ENCODE measurements at regions not wholly inside any gene's neighbourhood (a gene's known extent, or its start where the extent isn't known, plus 50 kb on each side); places are given as distances from the start of the nearest gene placed in this dataset.

DNA sequence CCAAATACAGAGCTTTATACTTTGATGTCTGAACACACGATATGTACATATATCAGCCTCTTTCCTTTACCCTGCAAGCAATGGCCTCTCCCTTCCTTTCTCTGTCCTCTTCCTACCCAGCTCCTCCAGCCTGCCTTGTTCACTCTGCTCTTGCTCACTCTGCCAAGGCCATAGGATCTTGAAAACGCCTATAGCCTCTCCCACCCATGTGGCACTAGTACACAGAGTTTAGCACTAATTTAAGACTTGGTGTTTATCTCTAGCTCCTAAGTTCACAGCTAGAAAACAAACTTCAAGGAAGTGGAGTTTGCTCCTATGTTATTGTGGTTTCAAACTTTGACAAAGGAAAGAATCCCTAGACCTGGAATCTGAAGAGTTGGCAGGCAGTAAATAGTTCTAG is 225.0 kb upstream of the RUNX1 start:
- H3K36me3 ChIP-seq (ENCODE audit: control insufficient read depth in 2 of 2, extremely low read depth in 1 of 2, insufficient read depth in 2 of 2, low read length in 2 of 2): no peaks in the 10 kb centered on the region
- ChIA-PET POLR2A (no interaction called here), CTCF (no interaction called here)
- H3K27me3 ChIP-seq (ENCODE audit: control insufficient read depth in 2 of 2, insufficient read depth in 2 of 2, low read length in 2 of 2): no peaks in the 10 kb centered on the region
- H3K9me1 ChIP-seq (replicated peaks; ENCODE audit: control insufficient read depth, extremely low read depth, insufficient read depth, low read length): no peaks in the 10 kb centered on the region
- H3K4me1 ChIP-seq (ENCODE audit: control insufficient read depth, extremely low read depth, insufficient read depth, low read length): no peaks in the 10 kb centered on the region
- DNase-seq (ENCODE audit: low read depth, low spot score): no peak
- no peaks in the 10 kb centered on the region for H4K20me1 ChIP-seq (replicated peaks; ENCODE audit: control insufficient read depth, extremely low read depth, insufficient read depth, low read length)
- no peak overlapping the region for H3K4me2 ChIP-seq (ENCODE audit: insufficient read depth, low read length)
- H3K27ac ChIP-seq (ENCODE audit: insufficient read depth, low read depth, low read length): no peak overlapping the region
- intact Hi-C loops (cut with micrococcal nuclease): no loop called here
- no peak for FAIRE-seq
- no peaks in the 10 kb centered on the region for H3K79me2 ChIP-seq (ENCODE audit: control insufficient read depth, insufficient read depth, low read length)
- H3K4me3 ChIP-seq (replicated peaks in 1 of 3; ENCODE audit: insufficient read depth in 1 of 3, low read depth in 1 of 3, low read length in 3 of 3): no peak overlapping the region
- H2AFZ ChIP-seq (ENCODE audit: low read depth, low read length): no peak overlapping the region
- no peak for TF ChIP-seq POLR2AphosphoS5 (IDR thresholded peaks at IDR 0.05; ENCODE audit: insufficient read depth, low read depth, low read length)
- TF ChIP-seq JUN (IDR thresholded peaks at IDR 0.05; ENCODE audit: borderline replicate concordance, insufficient read depth, insufficient read length, low read depth): no peak
- TF ChIP-seq, protein P1, sequence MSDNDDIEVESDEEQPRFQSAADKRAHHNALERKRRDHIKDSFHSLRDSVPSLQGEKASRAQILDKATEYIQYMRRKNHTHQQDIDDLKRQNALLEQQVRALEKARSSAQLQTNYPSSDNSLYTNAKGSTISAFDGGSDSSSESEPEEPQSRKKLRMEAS (IDR thresholded peaks at IDR 0.05; ENCODE audit: insufficient read depth, insufficient read length): no peak
- TF ChIP-seq EZH2 (IDR thresholded peaks at IDR 0.05; ENCODE audit: borderline replicate concordance, low read depth, low read length, severe bottlenecking): no peak
- TF ChIP-seq, protein P2, sequence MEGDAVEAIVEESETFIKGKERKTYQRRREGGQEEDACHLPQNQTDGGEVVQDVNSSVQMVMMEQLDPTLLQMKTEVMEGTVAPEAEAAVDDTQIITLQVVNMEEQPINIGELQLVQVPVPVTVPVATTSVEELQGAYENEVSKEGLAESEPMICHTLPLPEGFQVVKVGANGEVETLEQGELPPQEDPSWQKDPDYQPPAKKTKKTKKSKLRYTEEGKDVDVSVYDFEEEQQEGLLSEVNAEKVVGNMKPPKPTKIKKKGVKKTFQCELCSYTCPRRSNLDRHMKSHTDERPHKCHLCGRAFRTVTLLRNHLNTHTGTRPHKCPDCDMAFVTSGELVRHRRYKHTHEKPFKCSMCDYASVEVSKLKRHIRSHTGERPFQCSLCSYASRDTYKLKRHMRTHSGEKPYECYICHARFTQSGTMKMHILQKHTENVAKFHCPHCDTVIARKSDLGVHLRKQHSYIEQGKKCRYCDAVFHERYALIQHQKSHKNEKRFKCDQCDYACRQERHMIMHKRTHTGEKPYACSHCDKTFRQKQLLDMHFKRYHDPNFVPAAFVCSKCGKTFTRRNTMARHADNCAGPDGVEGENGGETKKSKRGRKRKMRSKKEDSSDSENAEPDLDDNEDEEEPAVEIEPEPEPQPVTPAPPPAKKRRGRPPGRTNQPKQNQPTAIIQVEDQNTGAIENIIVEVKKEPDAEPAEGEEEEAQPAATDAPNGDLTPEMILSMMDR (IDR thresholded peaks at IDR 0.05; ENCODE audit: extremely low read depth in 1 of 2, insufficient read depth in 1 of 2, low read depth in 1 of 2, low read length in 2 of 2): no peak
- BruUV-seq (replicated peaks): no TSS peak
- dilution Hi-C loops (cut with MboI; ENCODE audit: extremely low pct_ligation_motif_present, low sequenced_read_pairs): no loop called here
- no peaks in the 10 kb centered on the region for H3K9me3 ChIP-seq (replicated peaks; ENCODE audit: control insufficient read depth, insufficient read depth, low read length)
- H3K9ac ChIP-seq (replicated peaks; ENCODE audit: extremely low read depth, insufficient read depth, low read length): no peak overlapping the region

DNA sequence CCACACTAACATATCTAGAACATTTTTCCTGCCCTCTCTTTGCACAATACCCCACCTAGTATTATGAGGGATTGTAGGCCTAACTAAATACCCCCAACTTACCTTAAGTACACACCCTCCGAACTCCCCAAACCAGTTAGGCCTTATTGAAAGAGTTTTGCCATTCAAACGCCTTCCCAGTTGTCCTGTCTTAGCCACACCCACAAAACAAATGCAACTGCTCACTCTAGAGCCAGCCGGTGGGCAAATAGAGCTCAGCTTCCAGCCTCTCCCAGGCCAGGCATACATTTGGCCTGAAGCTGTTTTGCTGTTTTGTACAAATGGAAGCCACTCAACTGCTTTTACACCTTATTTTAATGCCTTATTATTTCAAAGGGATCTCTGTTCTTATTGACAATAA is 224.2 kb upstream of the RUNX1 start:
- no peaks in the 10 kb centered on the region for H3K36me3 ChIP-seq (ENCODE audit: control insufficient read depth in 2 of 2, extremely low read depth in 1 of 2, insufficient read depth in 2 of 2, low read length in 2 of 2)
- BruUV-seq (replicated peaks): no TSS peak
- no peaks in the 10 kb centered on the region for H3K9me3 ChIP-seq (replicated peaks; ENCODE audit: control insufficient read depth, insufficient read depth, low read length)
- no peak overlapping the region for H3K27ac ChIP-seq (ENCODE audit: insufficient read depth, low read depth, low read length)
- H4K20me1 ChIP-seq (replicated peaks; ENCODE audit: control insufficient read depth, extremely low read depth, insufficient read depth, low read length): no peaks in the 10 kb centered on the region
- FAIRE-seq (no peak), DNase-seq (ENCODE audit: low read depth, low spot score) (no peak)
- H3K79me2 ChIP-seq (ENCODE audit: control insufficient read depth, insufficient read depth, low read length): no peaks in the 10 kb centered on the region
- H3K4me3 ChIP-seq (replicated peaks in 1 of 3; ENCODE audit: insufficient read depth in 1 of 3, low read depth in 1 of 3, low read length in 3 of 3): no peak overlapping the region
- ChIA-PET POLR2A (no interaction called here), CTCF (no interaction called here)
- dilution Hi-C loops (cut with MboI; ENCODE audit: extremely low pct_ligation_motif_present, low sequenced_read_pairs): no loop called here
- no peak overlapping the region for H3K4me2 ChIP-seq (ENCODE audit: insufficient read depth, low read length)
- no peaks in the 10 kb centered on the region for H3K9me1 ChIP-seq (replicated peaks; ENCODE audit: control insufficient read depth, extremely low read depth, insufficient read depth, low read length)
- TF ChIP-seq POLR2AphosphoS5 (IDR thresholded peaks at IDR 0.05; ENCODE audit: insufficient read depth, low read depth, low read length) (no peak), EZH2 (IDR thresholded peaks at IDR 0.05; ENCODE audit: borderline replicate concordance, low read depth, low read length, severe bottlenecking) (no peak), POLR2A (IDR thresholded peaks at IDR 0.05; ENCODE audit: low read depth, low read length) (no peak), JUN (IDR thresholded peaks at IDR 0.05; ENCODE audit: borderline replicate concordance, insufficient read depth, insufficient read length, low read depth) (no peak), FOS (IDR thresholded peaks at IDR 0.05; ENCODE audit: borderline replicate concordance, insufficient read depth, low read length) (no peak), GATA2 (IDR thresholded peaks at IDR 0.05; ENCODE audit: insufficient read depth, insufficient read length, low read depth, low read length) (no peak)
- TF ChIP-seq, protein P1 (IDR thresholded peaks at IDR 0.05; ENCODE audit: insufficient read depth, insufficient read length): no peak
- TF ChIP-seq, protein P2 (IDR thresholded peaks at IDR 0.05; ENCODE audit: extremely low read depth in 1 of 2, insufficient read depth in 1 of 2, low read depth in 1 of 2, low read length in 2 of 2): no peak
- H3K4me1 ChIP-seq (ENCODE audit: control insufficient read depth, extremely low read depth, insufficient read depth, low read length): no peaks in the 10 kb centered on the region
- no peak overlapping the region for H3K9ac ChIP-seq (replicated peaks; ENCODE audit: extremely low read depth, insufficient read depth, low read length)
- H2AFZ ChIP-seq (ENCODE audit: low read depth, low read length): no peak overlapping the region
- intact Hi-C loops (cut with micrococcal nuclease): no loop called here
- no peaks in the 10 kb centered on the region for H3K27me3 ChIP-seq (ENCODE audit: control insufficient read depth in 2 of 2, insufficient read depth in 2 of 2, low read length in 2 of 2)

Data from endothelial cell of umbilical vein (primary cell).